HEK293 (cell line): ENCODE measurements at regions not wholly inside any gene's neighbourhood (a gene's known extent, or its start where the extent isn't known, plus 50 kb on each side); places are given as distances from the start of the nearest gene placed in this dataset.

ENCODE experiments used
- CTCF ChIA-PET: fragments of 350-600 bp; formaldehyde crosslinking; extraction: SDS; loops from one replicate; lab custom pipeline; 2021; ENCODE audit warnings: antibody characterized with exemption; lab: Yijun Ruan, JAX
- POLR2A ChIA-PET: fragments of 300-600 bp; formaldehyde crosslinking; extraction: SDS; loops from one replicate; lab custom pipeline; 2020; ENCODE audit warnings: antibody characterized with exemption, inconsistent platforms; lab: Yijun Ruan, JAX
- H3K27ac ChIP-seq: fragments of 200-500 bp; sonication (Bioruptor generic); 2 replicates; pipeline ENCODE4 v1.5.1; 2014; ENCODE audit warnings: low read depth, low read length, control low read depth, inconsistent platforms; ENCODE audit errors: extremely low read depth
- H3K36me3 ChIP-seq, 2 experiments: fragments of 200-500 bp in 1 of 2; sonication (Bioruptor generic) in 1 of 2; 1 replicate in 1 of 2; 2 replicates in 1 of 2; pipeline ENCODE4 v1.5.1; 2014 to 2017; ENCODE audit warnings: inconsistent platforms in 2 of 2, low read length in 2 of 2; ENCODE audit not compliant: control insufficient read depth in 2 of 2, insufficient read depth in 1 of 2
- H3K4me1 ChIP-seq: fragments of 200-500 bp; sonication (Bioruptor generic); 2 replicates; pipeline ENCODE4 v1.5.1; 2014; ENCODE audit warnings: mild to moderate bottlenecking, low read length, inconsistent platforms; ENCODE audit not compliant: control insufficient read depth, insufficient read depth
- H3K4me3 ChIP-seq: 2 replicates; pipeline ENCODE4 v1.5.1; 2011; ENCODE audit warnings: low read depth, mild to moderate bottlenecking, control low read depth, low read length, moderate library complexity
- H3K9me3 ChIP-seq: fragments of 200-500 bp; sonication (Bioruptor generic); 2 replicates; pipeline ENCODE4 v1.5.1; 2014; ENCODE audit warnings: low read depth, low read length, inconsistent platforms; ENCODE audit not compliant: control insufficient read depth, insufficient read depth
- BCL11A ChIP-seq: fragments of 450-650 bp; formaldehyde crosslinking; IDR thresholded peaks from 2 replicates; pipeline ENCODE4 v1.5.1; 2016; ENCODE audit warnings: low read depth, missing biosample characterization, missing genetic modification characterization
- SP3 ChIP-seq: fragments of 450-650 bp; formaldehyde crosslinking; IDR thresholded peaks from 2 replicates; pipeline ENCODE4 v1.5.1; 2016; ENCODE audit warnings: missing biosample characterization, missing genetic modification characterization
- TRIM28 ChIP-seq: IDR thresholded peaks from 2 replicates; pipeline ENCODE4 v1.6.1; 2011; ENCODE audit warnings: low read length, control low read depth, borderline replicate concordance
- ZBTB49 ChIP-seq: fragments of 450-650 bp; formaldehyde crosslinking; IDR thresholded peaks from 2 replicates; pipeline ENCODE4 v1.5.1; 2016; ENCODE audit warnings: missing biosample characterization, missing genetic modification characterization, low read depth
- ZNF140 ChIP-seq: fragments of 450-650 bp; formaldehyde crosslinking; IDR thresholded peaks from 2 replicates; pipeline ENCODE4 v1.5.1; 2016; ENCODE audit warnings: missing biosample characterization, missing genetic modification characterization
- ZNF155 ChIP-seq: fragments of 450-650 bp; formaldehyde crosslinking; IDR thresholded peaks from 2 replicates; pipeline ENCODE4 v1.5.1; 2016; ENCODE audit warnings: missing biosample characterization, missing genetic modification characterization
- ZNF157 ChIP-seq: fragments of 450-650 bp; formaldehyde crosslinking; IDR thresholded peaks from 2 replicates; pipeline ENCODE4 v1.5.1; 2016; ENCODE audit warnings: missing biosample characterization, missing genetic modification characterization
- ZNF280C ChIP-seq: fragments of 450-650 bp; formaldehyde crosslinking; IDR thresholded peaks from 2 replicates; pipeline ENCODE4 v1.5.1; 2016; ENCODE audit warnings: missing biosample characterization, missing genetic modification characterization
- ZNF335 ChIP-seq: fragments of 450-650 bp; formaldehyde crosslinking; conservative IDR thresholded peaks from 2 replicates; pipeline ENCODE4 v1.5.1; 2016; ENCODE audit warnings: missing biosample characterization, missing genetic modification characterization
- ZNF354C ChIP-seq: fragments of 450-650 bp; formaldehyde crosslinking; IDR thresholded peaks from 2 replicates; pipeline ENCODE4 v1.5.1; 2016; ENCODE audit warnings: missing biosample characterization, missing genetic modification characterization, low read depth, borderline replicate concordance
- ZNF404 ChIP-seq: fragments of 450-650 bp; formaldehyde crosslinking; IDR thresholded peaks from 2 replicates; pipeline ENCODE4 v1.5.1; 2017; ENCODE audit warnings: missing biosample characterization, missing genetic modification characterization
- ZNF416 ChIP-seq: fragments of 450-650 bp; formaldehyde crosslinking; IDR thresholded peaks from 2 replicates; pipeline ENCODE4 v1.5.1; 2016; ENCODE audit warnings: missing biosample characterization, missing genetic modification characterization
- ZNF488 ChIP-seq: fragments of 450-650 bp; formaldehyde crosslinking; IDR thresholded peaks from 2 replicates; pipeline ENCODE4 v1.5.1; 2016; ENCODE audit warnings: missing biosample characterization, missing genetic modification characterization
- ZNF514 ChIP-seq: fragments of 450-650 bp; formaldehyde crosslinking; IDR thresholded peaks from 2 replicates; pipeline ENCODE4 v1.5.1; 2016; ENCODE audit warnings: missing biosample characterization, missing genetic modification characterization
- ZNF571 ChIP-seq: fragments of 450-650 bp; formaldehyde crosslinking; IDR thresholded peaks from 2 replicates; pipeline ENCODE4 v1.5.0; 2017; ENCODE audit warnings: missing biosample characterization, missing genetic modification characterization
- ZNF621 ChIP-seq: fragments of 450-650 bp; formaldehyde crosslinking; IDR thresholded peaks from 2 replicates; pipeline ENCODE4 v1.5.1; 2017; ENCODE audit warnings: missing biosample characterization, missing genetic modification characterization
- ZNF837 ChIP-seq: fragments of 450-650 bp; formaldehyde crosslinking; IDR thresholded peaks from 2 replicates; pipeline ENCODE4 v1.5.1; 2016; ENCODE audit warnings: missing biosample characterization, missing genetic modification characterization
- ZSCAN30 ChIP-seq: fragments of 450-650 bp; IDR thresholded peaks from 2 replicates; pipeline ENCODE4 v1.5.1; 2018; ENCODE audit warnings: missing biosample characterization, mild to moderate bottlenecking, missing genetic modification characterization, moderate library complexity
- ZSCAN5A ChIP-seq: fragments of 450-650 bp; formaldehyde crosslinking; IDR thresholded peaks from 2 replicates; pipeline ENCODE4 v1.5.1; 2016; ENCODE audit warnings: missing biosample characterization, missing genetic modification characterization
- ZXDB ChIP-seq: fragments of 450-650 bp; formaldehyde crosslinking; IDR thresholded peaks from 2 replicates; pipeline ENCODE4 v1.5.1; 2016; ENCODE audit warnings: missing biosample characterization, missing genetic modification characterization

GRCh38 chr3:18027161-18027939, 284.9 kb upstream of the TBC1D5 start:
- H3K27ac ChIP-seq, result no peak overlapping the region
- no peaks in the 10 kb centered on the region for H3K36me3 ChIP-seq
- H3K9me3 ChIP-seq, result no peaks in the 10 kb centered on the region
- H3K4me1 ChIP-seq, result no peaks in the 10 kb centered on the region
- H3K4me3 ChIP-seq, result no peak overlapping the region
- ChIA-PET POLR2A (no interaction called here), CTCF (interaction anchor here (0.6 to 0.7 kb wide), 2 partner anchors 32 to 959 kb away, joined by 3 to 5 read pairs; no protein-coding TSS in a partner anchor)
- no peak for TF ChIP-seq ZNF514 (tag by site-specific recombination)
- no peak for TF ChIP-seq ZNF416 (tag by site-specific recombination)
- TF ChIP-seq ZBTB49 (tag by site-specific recombination), result no peak
- no peak for TF ChIP-seq ZNF354C (tag by site-specific recombination)
- TF ChIP-seq ZNF280C, result no peak
- TF ChIP-seq ZNF404, result no peak
- no peak for TF ChIP-seq ZNF157 (tag by site-specific recombination)
- no peak for TF ChIP-seq ZXDB (tag by site-specific recombination)
- TF ChIP-seq ZNF621 (tag by site-specific recombination), result no peak
- no peak for TF ChIP-seq ZNF837 (tag by site-specific recombination)
- TF ChIP-seq ZNF571 (tag by site-specific recombination), result no peak
- TF ChIP-seq ZSCAN30 (tag by site-specific recombination), result no peak
- no peak for TF ChIP-seq ZNF335 (tag by site-specific recombination)
- no peak for TF ChIP-seq ZNF140 (tag by site-specific recombination)
- TF ChIP-seq ZSCAN5A (tag by site-specific recombination), result no peak
- TF ChIP-seq ZNF488, result no peak
- no peak for TF ChIP-seq BCL11A (tag by site-specific recombination)
- no peak for TF ChIP-seq ZNF155 (tag by site-specific recombination)
- TF ChIP-seq SP3 (tag by site-specific recombination), result no peak
- TF ChIP-seq TRIM28, result no peak
